Stimulated activated CD4-positive, alpha-beta T cell treated with anti-CD3 and anti-CD28 coated beads, Interleukin-15, amount 100 ng/mL, for 1 hour (primary cell): ENCODE measurements at regions not wholly inside any gene's neighbourhood (a gene's known extent, or its start where the extent isn't known, plus 50 kb on each side); places are given as distances from the start of the nearest gene placed in this dataset.

ENCODE experiments used
- DNase-seq, 2 donors: peaks; one replicate each; pipeline ENCODE4 v3.0.0-alpha.2; 2020; ENCODE audit warnings: low read depth in 1 of 2, low spot score in 1 of 2

- no peak for DNase-seq
These were observed 511.8 kb upstream of the LCORL start for GRCh38 chr4:18533262-18533775.

GRCh38 chr4:18531731-18532130, 510.2 kb upstream of the LCORL start:
- DNase-seq, result no peak

GRCh38 chr4:18529482-18529881, 507.9 kb upstream of the LCORL start:
- no peak for DNase-seq

- no peak for DNase-seq
These were observed 503.1 kb upstream of the LCORL start for GRCh38 chr4:18524667-18525066.

GRCh38 chr4:18518098-18518497, 496.5 kb upstream of the LCORL start:
- DNase-seq, result no peak

- DNase-seq, result no peak
These were observed 492.3 kb upstream of the LCORL start for GRCh38 chr4:18513861-18514260.

- no peak for DNase-seq
These were observed 491.2 kb upstream of the LCORL start for GRCh38 chr4:18512718-18513117.

- DNase-seq, result no peak
These were observed 490.2 kb upstream of the LCORL start for GRCh38 chr4:18511727-18512126.

- no peak for DNase-seq
These were observed 487.2 kb upstream of the LCORL start for GRCh38 chr4:18508786-18509185.

GRCh38 chr4:18480928-18481327, 459.4 kb upstream of the LCORL start:
- no peak for DNase-seq

- DNase-seq, result no peak
These were observed 458.8 kb upstream of the LCORL start for GRCh38 chr4:18480342-18480741.

GRCh38 chr4:18479825-18480224, 458.3 kb upstream of the LCORL start:
- no peak for DNase-seq

GRCh38 chr4:18463987-18464559, 442.5 kb upstream of the LCORL start:
- no peak for DNase-seq

- DNase-seq, result no peak
These were observed 436.9 kb upstream of the LCORL start for GRCh38 chr4:18458465-18458864.

GRCh38 chr4:18454349-18454748, 432.8 kb upstream of the LCORL start:
- no peak for DNase-seq

GRCh38 chr4:18445110-18445509, 423.6 kb upstream of the LCORL start:
- no peak for DNase-seq

- DNase-seq, result no peak
These were observed 422.7 kb upstream of the LCORL start for GRCh38 chr4:18444206-18444605.

GRCh38 chr4:18442957-18443356, 421.4 kb upstream of the LCORL start:
- no peak for DNase-seq

- DNase-seq, result no peak
These were observed 420.1 kb upstream of the LCORL start for GRCh38 chr4:18441676-18442075.

GRCh38 chr4:18441203-18441590, 419.6 kb upstream of the LCORL start:
- DNase-seq, result no peak

GRCh38 chr4:18440527-18441202, 419.1 kb upstream of the LCORL start:
- no peak for DNase-seq

GRCh38 chr4:18439311-18439710, 417.8 kb upstream of the LCORL start:
- DNase-seq, result no peak

- DNase-seq, result no peak
These were observed 414.2 kb upstream of the LCORL start for GRCh38 chr4:18435781-18436180.
